ENCODE measurements at regions not wholly inside any gene's neighbourhood (a gene's known extent, or its start where the extent isn't known, plus 50 kb on each side); places are given as distances from the start of the nearest gene placed in this dataset.

- Mint-ChIP-seq H3K27me3 (no peaks in the 10 kb centered on the region), H3K4me1 (no peaks in the 10 kb centered on the region), H3K9me3 (no peaks in the 10 kb centered on the region), H3K4me3 (no peak overlapping the region), H3K27ac (no peak overlapping the region), H3K36me3 (no peaks in the 10 kb centered on the region)
- Histone ChIP-seq H3K4me3 (ENCODE audit: low read length) (no peak overlapping the region), H3K27ac (ENCODE audit: low read depth, low read length) (no peak overlapping the region), H3K36me3 (ENCODE audit: insufficient read depth, low read length) (no peaks in the 10 kb centered on the region), H3K9me3 (ENCODE audit: low read length) (no peaks in the 10 kb centered on the region), H3K4me1 (ENCODE audit: insufficient read depth, low read length) (no peaks in the 10 kb centered on the region), H3K27me3 (ENCODE audit: insufficient read depth, low read length, poor library complexity, severe bottlenecking) (no peaks in the 10 kb centered on the region)
- ChIA-PET POLR2A (no interaction called here), CTCF (no interaction called here)
- no peak for DNase-seq
Observed at GRCh38 chr5:107196500-107197059, 474.2 kb downstream of the EFNA5 start.

DNA sequence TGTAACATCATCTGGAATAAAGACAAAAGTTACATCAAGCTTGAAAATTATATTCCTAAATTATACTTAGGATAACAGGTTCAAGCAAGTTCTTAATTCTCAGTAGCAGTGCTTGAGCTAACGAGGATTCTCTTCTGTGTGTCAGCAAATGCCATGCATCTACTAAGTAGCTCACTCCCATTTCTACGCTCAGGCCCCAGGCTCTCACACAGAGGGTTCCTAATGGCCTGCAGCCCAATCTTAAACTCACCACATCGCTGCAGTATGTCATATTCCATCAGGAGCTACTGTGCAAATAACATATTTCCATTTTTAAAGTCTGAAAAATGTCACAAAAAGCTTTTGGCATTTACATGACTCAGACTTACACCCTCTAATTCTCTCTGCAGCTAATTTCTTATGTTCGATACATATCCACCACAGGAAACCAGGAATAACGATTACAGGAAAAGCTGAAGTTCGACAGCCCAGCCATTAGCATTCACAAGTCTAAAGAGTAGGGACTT, 474.8 kb downstream of the EFNA5 start:
- Mint-ChIP-seq H3K4me1 (no peaks in the 10 kb centered on the region), H3K27ac (no peak overlapping the region), H3K36me3 (no peaks in the 10 kb centered on the region), H3K4me3 (no peak overlapping the region), H3K27me3 (no peaks in the 10 kb centered on the region), H3K9me3 (no peaks in the 10 kb centered on the region)
- DNase-seq, result no peak
- no peak overlapping the region for H3K27ac ChIP-seq (ENCODE audit: low read depth, low read length)
- ChIA-PET POLR2A (no interaction called here), CTCF (no interaction called here)
- H3K4me1 ChIP-seq (ENCODE audit: insufficient read depth, low read length), result no peaks in the 10 kb centered on the region
- no peaks in the 10 kb centered on the region for H3K36me3 ChIP-seq (ENCODE audit: insufficient read depth, low read length)
- H3K27me3 ChIP-seq (ENCODE audit: insufficient read depth, low read length, poor library complexity, severe bottlenecking), result no peaks in the 10 kb centered on the region
- H3K9me3 ChIP-seq (ENCODE audit: low read length), result no peaks in the 10 kb centered on the region
- H3K4me3 ChIP-seq (ENCODE audit: low read length), result no peak overlapping the region

DNA sequence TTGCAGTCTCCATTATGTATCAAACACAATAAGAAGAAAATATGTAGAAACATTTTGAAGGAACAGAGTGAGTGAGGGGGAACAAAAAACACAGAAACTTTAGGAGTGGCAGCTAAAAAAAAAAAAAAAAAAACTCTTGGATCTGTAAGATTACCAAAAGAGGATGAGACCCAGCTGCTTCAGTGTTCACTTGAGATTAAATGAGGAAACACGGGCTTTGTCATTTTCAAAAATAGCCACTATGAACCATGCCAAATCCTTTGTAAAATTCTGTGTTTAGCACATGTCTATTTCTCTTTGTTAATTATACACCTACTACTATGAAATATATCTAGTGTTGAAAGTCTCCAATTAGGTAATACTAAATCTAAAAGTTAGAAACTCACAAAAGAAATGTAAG, 485.9 kb downstream of the EFNA5 start:
- H3K4me1 Mint-ChIP-seq, result no peaks in the 10 kb centered on the region
- CTCF ChIA-PET, result no interaction called here

DNA sequence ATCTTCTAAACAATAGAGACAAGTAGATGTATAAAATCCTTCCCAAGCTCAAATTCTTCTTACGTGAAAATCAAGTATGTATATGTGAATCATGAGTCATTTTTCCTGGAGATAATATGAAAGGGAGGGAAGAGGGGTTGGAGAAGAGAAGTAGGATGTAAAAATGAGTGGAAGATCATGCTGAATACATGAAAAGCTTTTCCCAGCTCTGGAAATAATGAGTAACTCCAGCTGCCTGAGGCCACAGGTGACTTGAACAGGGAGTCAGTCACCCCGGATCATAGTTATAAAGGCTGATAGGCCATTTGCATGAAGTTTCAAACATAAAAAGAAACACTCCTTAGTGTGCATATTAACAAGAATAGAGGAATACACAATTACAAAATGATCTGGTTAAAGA, 486.7 kb downstream of the EFNA5 start:
- Mint-ChIP-seq H3K9me3 (no peaks in the 10 kb centered on the region), H3K36me3 (no peaks in the 10 kb centered on the region), H3K4me1 (no peaks in the 10 kb centered on the region), H3K27ac (no peak overlapping the region), H3K27me3 (peaks cover 3 to 8% of the 10 kb centered on the region in 2 donors), H3K4me3 (no peak overlapping the region)
- ChIA-PET POLR2A (no interaction called here), CTCF (no interaction called here)
- Histone ChIP-seq H3K9me3 (ENCODE audit: low read length) (no peaks in the 10 kb centered on the region), H3K4me3 (ENCODE audit: low read length) (no peak overlapping the region), H3K36me3 (ENCODE audit: insufficient read depth, low read length) (no peaks in the 10 kb centered on the region), H3K4me1 (ENCODE audit: insufficient read depth, low read length) (no peaks in the 10 kb centered on the region), H3K27me3 (ENCODE audit: insufficient read depth, low read length, poor library complexity, severe bottlenecking) (no peaks in the 10 kb centered on the region), H3K27ac (ENCODE audit: low read depth, low read length) (no peak overlapping the region)
- no peak for DNase-seq

More for the DNA sequence above, 485.9 kb downstream of the EFNA5 start:
- Mint-ChIP-seq H3K4me3 (no peak overlapping the region), H3K27ac (no peak overlapping the region), H3K27me3 (peaks cover 3 to 8% of the 10 kb centered on the region in 2 donors), H3K36me3 (no peaks in the 10 kb centered on the region), H3K9me3 (no peaks in the 10 kb centered on the region)
- Histone ChIP-seq H3K9me3 (ENCODE audit: low read length) (no peaks in the 10 kb centered on the region), H3K27ac (ENCODE audit: low read depth, low read length) (no peak overlapping the region), H3K4me3 (ENCODE audit: low read length) (no peak overlapping the region), H3K4me1 (ENCODE audit: insufficient read depth, low read length) (no peaks in the 10 kb centered on the region), H3K36me3 (ENCODE audit: insufficient read depth, low read length) (no peaks in the 10 kb centered on the region), H3K27me3 (ENCODE audit: insufficient read depth, low read length, poor library complexity, severe bottlenecking) (no peaks in the 10 kb centered on the region)
- no peak for DNase-seq
- POLR2A ChIA-PET, result no interaction called here

DNA sequence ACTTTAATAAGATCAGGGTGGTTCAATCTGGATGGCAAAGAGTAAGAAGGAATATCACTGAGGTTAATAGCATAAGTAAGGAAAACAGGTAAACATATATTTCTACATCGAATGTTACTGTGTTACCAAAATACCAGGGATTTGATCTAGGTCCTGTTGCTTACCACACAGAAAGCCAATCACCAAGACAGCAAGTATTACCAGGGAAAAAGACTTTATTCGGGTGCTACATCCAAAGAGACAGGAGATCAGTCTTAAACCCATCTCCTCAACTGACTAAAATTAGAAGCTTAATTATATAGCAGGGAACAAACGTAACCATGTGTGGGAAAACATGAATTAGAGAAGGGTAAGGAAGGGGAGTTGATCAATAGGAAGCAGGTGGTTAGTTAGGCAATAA, 500.1 kb downstream of the EFNA5 start:
- Histone ChIP-seq H3K36me3 (ENCODE audit: insufficient read depth, low read length) (no peaks in the 10 kb centered on the region), H3K27me3 (ENCODE audit: insufficient read depth, low read length, poor library complexity, severe bottlenecking) (no peaks in the 10 kb centered on the region), H3K4me3 (ENCODE audit: low read length) (no peak overlapping the region), H3K4me1 (ENCODE audit: insufficient read depth, low read length) (no peaks in the 10 kb centered on the region), H3K27ac (ENCODE audit: low read depth, low read length) (no peak overlapping the region), H3K9me3 (ENCODE audit: low read length) (no peaks in the 10 kb centered on the region)
- H3K4me1 Mint-ChIP-seq, result no peaks in the 10 kb centered on the region
- CTCF ChIA-PET, result no interaction called here
- no peak for DNase-seq
- no peak overlapping the region for H3K27ac Mint-ChIP-seq
- peaks cover 0 to 10% (median 9%) of the 10 kb centered on the region in 5 donors for H3K9me3 Mint-ChIP-seq
- POLR2A ChIA-PET, result no interaction called here
- no peaks in the 10 kb centered on the region for H3K36me3 Mint-ChIP-seq
- peaks cover 0 to 7% of the 10 kb centered on the region in 2 donors for H3K27me3 Mint-ChIP-seq
- no peak overlapping the region for H3K4me3 Mint-ChIP-seq

GRCh38 chr5:107169867-107170266, 500.9 kb downstream of the EFNA5 start:
- H3K4me1 ChIP-seq (ENCODE audit: insufficient read depth, low read length), result no peaks in the 10 kb centered on the region
- peaks cover 0 to 7% of the 10 kb centered on the region in 2 donors for H3K27me3 Mint-ChIP-seq
- no peak for DNase-seq

DNA sequence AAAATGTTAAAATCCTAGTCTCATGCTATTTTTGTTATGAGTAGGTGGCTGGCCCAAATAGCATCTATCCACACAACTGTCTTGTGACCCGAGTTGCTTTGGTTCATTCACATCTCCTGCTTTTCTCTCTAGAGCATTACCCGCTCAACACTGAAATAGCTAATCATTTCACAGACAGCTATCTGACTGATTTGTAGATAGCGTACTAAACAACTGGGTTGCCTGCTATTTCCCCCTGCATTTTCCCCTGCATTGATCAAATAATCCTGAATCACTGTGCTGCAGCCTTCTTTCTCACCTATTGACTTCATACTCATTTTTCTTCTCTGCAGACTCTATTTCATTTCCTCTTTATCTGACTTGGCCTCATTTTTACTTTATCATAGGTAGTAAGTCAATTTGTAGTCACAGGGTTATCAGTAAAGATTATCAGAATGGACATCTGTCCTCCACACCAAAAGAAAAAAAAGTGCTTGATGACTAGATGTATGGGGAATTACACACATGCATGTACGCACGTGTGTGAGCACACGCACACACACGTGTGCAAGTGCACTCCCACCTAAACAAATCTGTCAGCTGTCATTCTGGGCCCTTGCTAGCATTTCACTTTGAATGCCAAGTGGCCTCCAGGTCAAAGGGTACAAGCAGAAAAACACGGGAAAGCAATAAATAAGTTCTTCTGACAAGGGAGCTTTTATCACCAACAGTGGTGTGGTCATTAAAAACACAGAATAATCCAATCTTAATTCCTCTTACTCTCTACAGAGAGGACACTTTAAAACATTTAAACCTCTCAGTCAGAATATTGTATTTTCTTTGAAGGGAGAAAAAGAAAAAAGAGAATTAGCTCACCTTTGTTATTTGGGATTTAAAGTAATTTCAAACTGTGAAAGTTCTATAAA, 501.6 kb downstream of the EFNA5 start:
- Histone ChIP-seq H3K9me3 (ENCODE audit: low read length) (no peaks in the 10 kb centered on the region), H3K36me3 (ENCODE audit: insufficient read depth, low read length) (no peaks in the 10 kb centered on the region), H3K27ac (ENCODE audit: low read depth, low read length) (no peak overlapping the region), H3K27me3 (ENCODE audit: insufficient read depth, low read length, poor library complexity, severe bottlenecking) (no peaks in the 10 kb centered on the region), H3K4me3 (ENCODE audit: low read length) (no peak overlapping the region), H3K4me1 (ENCODE audit: insufficient read depth, low read length) (no peaks in the 10 kb centered on the region)
- POLR2A ChIA-PET, result no interaction called here
- H3K27ac Mint-ChIP-seq, result no peak overlapping the region
- H3K36me3 Mint-ChIP-seq, result no peaks in the 10 kb centered on the region
- peaks cover 0 to 10% (median 9%) of the 10 kb centered on the region in 5 donors for H3K9me3 Mint-ChIP-seq
- no peak for DNase-seq
- peaks cover 0 to 2% of the 10 kb centered on the region in 2 donors for H3K27me3 Mint-ChIP-seq
- CTCF ChIA-PET, result no interaction called here
- H3K4me3 Mint-ChIP-seq, result no peak overlapping the region
- no peaks in the 10 kb centered on the region for H3K4me1 Mint-ChIP-seq

More at GRCh38 chr5:107169867-107170266, 500.9 kb downstream of the EFNA5 start:
- Histone ChIP-seq H3K9me3 (ENCODE audit: low read length) (no peaks in the 10 kb centered on the region), H3K27ac (ENCODE audit: low read depth, low read length) (no peak overlapping the region), H3K27me3 (ENCODE audit: insufficient read depth, low read length, poor library complexity, severe bottlenecking) (no peaks in the 10 kb centered on the region), H3K4me3 (ENCODE audit: low read length) (no peak overlapping the region), H3K36me3 (ENCODE audit: insufficient read depth, low read length) (no peaks in the 10 kb centered on the region)
- Mint-ChIP-seq H3K9me3 (peaks cover 0 to 10% (median 9%) of the 10 kb centered on the region in 5 donors), H3K27ac (no peak overlapping the region), H3K4me1 (no peaks in the 10 kb centered on the region), H3K36me3 (no peaks in the 10 kb centered on the region), H3K4me3 (no peak overlapping the region)
- ChIA-PET CTCF (no interaction called here), POLR2A (no interaction called here)

DNA sequence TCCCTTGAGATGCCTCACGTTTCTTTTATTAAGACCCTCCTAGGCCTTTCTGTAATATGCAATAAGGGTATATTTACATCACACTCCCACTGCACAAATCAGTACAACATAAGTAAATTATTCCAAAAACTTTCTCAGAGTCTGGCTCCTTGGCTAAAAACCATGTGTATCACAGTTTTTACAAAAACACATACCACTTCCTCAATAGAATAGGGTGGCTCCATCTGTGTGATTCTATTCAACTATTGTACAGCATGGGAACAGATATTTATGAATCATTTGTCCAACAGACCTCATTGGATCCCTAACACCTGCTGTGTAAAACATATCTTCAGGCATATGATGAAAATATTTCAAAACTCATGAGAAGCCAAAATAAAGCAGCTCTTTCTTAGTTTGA, 502.7 kb downstream of the EFNA5 start:
- ChIA-PET POLR2A (no interaction called here), CTCF (no interaction called here)
- H3K27me3 ChIP-seq (ENCODE audit: insufficient read depth, low read length, poor library complexity, severe bottlenecking), result no peaks in the 10 kb centered on the region
- no peak overlapping the region for H3K27ac ChIP-seq (ENCODE audit: low read depth, low read length)
- Mint-ChIP-seq H3K27me3 (peaks cover 0 to 1% of the 10 kb centered on the region in 2 donors), H3K4me3 (no peak overlapping the region), H3K36me3 (no peaks in the 10 kb centered on the region), H3K4me1 (no peaks in the 10 kb centered on the region), H3K9me3 (peaks cover 0 to 10% (median 8%) of the 10 kb centered on the region in 5 donors), H3K27ac (no peak overlapping the region)
- H3K36me3 ChIP-seq (ENCODE audit: insufficient read depth, low read length), result no peaks in the 10 kb centered on the region
- H3K4me1 ChIP-seq (ENCODE audit: insufficient read depth, low read length), result no peaks in the 10 kb centered on the region
- H3K9me3 ChIP-seq (ENCODE audit: low read length), result no peaks in the 10 kb centered on the region
- no peak for DNase-seq
- no peak overlapping the region for H3K4me3 ChIP-seq (ENCODE audit: low read length)

Measured in CD8-positive, alpha-beta memory T cell (primary cell).